Iris pigment epithelial cell (primary cell): ENCODE measurements at regions not wholly inside any gene's neighbourhood (a gene's known extent, or its start where the extent isn't known, plus 50 kb on each side); places are given as distances from the start of the nearest gene placed in this dataset.

Experiments
- DNase-seq: peaks from one replicate; pipeline ENCODE4 v3.0.0-alpha.2; 2011; ENCODE audit warnings: low read depth

DNA sequence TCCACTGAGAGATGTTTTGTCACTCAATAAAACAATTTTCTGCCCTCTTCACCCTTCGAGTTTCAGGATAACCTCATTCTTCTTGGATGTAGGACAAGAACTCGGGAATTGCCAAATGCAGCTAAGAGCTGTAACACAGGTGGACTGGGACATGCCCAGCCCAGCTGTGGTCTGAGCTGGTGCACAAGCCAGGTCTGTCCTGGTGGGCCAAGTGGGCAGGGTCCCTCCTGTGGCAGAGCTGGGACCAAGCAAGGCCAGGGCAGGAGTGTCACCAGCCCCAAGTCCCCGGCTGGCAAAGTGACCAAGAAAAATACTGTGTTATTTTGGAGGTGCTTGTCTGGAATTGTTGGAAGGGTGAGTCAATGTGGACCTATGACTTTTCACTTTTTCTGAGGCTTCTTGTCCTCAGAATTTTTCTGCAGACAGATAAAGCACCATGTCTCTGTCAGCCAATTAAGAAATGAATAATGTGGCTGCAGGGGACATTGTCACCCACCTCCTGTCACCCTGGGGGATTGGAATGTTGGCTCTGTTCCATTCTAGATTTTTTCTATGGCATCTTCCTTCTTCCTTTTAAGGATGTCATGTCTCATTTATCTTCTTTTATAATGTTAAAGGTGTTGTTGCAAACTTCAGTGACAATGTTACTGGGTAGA is 645.2 kb upstream of the EPHA6 start:
- DNase-seq: no peak

- no peak for DNase-seq
Observed at GRCh38 chr3:96172917-96173316, 641.5 kb upstream of the EPHA6 start.

DNA sequence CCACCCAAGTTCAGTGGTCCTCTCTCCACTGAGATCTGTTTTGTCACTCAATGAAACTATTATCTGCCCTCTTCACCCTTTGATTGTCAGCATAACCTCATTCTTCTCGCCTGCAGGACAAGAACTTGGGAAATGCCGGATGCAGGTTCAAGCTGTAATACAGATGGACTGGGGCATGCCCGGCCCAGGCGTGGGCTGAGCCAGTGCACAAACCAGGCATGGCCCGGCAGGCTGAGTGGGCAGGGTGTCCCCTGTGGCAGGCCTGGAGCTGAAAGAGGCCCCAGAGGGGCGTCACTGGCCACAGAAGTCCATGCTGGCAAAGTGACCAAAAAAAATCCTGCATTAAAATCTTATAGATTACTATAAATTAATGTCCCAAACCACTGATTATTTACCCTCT is 638.9 kb upstream of the EPHA6 start:
- no peak for DNase-seq

DNA sequence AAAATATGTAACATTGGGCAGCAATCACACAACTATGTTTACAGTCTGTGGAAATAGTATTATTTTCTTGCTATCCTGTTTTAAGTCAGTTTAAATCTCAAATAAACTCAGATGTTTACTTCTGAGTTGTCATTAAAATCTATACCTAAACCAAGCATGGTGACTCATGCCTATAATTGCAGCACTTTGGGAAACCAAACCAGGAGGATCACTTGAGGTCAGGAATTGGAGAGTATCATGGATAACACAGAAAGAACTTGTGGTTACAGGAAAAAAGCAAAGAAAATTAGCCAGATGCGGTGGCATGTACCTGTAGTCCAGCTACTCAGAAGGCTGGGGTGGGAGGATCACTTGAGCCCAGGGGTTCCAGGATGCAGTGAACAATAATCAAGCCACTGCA is 631.6 kb upstream of the EPHA6 start:
- no peak for DNase-seq

DNA sequence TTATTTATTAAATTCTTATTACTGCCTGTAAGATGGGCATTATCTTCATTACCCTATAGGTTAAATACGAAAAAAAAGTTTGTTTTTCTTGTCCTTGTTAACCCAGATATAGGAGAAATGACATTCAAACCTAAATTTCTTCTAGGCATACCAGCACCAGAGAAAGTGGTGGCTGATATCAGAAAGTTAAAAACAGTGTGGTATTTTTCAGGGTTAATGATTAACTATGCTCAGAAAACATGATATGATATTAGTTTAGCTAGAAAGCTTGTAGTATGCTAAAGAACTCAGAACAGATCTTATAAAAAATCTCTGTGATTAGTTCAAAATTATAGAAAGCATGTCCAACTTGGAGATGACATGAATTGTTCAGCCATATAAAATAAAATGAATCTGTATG is 630.5 kb upstream of the EPHA6 start:
- no peak for DNase-seq

DNA sequence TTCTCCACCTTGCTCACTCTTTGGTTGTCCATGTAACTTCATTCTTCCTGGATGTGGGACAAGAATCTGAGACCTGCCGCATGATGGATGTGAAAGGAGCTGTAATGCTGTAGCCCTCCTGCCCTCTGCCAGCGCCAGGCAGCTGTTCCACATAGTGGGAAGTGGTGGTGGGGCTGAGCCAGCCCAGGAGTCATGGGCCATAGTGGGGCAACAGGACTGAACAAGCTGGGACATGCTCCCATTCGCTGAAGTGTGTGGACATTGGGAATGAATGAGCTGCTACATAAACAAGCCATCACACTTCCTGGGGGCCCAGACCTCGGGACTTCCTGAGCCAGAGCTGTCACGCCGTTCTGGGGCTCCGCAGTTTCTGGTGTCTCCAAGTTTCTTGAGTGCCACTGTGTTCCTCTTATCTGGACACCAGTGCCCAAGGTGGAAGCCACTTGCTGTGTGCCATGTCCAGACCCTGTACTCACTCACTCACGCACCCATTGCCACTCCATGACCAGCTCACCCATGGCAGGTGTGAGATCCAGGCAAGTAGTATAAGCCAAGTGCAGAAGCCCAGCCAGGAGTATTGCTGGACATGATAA is 624.3 kb upstream of the EPHA6 start:
- DNase-seq: no peak

DNA sequence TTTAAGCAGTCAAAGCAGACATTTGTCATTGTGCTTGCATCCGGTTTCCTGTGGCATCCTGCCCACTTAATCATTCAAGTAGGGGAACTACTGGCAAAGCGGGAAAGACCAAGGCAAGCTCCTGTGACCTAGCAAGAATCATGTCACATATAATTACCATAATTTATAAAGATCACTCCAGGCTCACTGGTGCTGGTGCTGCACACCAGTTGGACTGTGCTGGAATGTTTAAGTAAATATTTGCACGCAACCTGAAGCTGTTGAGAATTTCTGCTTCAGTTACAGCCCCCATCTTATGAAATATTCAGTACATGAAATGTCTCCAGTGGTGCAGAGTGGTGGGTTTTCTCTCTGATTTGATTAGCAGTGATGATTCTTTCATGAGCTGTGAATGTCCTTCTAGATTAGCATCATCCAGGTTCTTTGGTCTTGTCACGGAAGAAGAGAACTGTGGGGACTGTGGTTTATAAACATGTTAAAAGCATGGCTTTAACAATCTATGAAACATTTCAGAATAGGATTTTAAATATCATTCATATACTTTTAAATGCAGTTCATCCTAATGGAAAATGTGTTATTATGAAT is 621.3 kb upstream of the EPHA6 start:
- DNase-seq: no peak

GRCh38 chr3:96200897-96201296 is 613.5 kb upstream of the EPHA6 start:
- no peak for DNase-seq

- DNase-seq: no peak
Observed at GRCh38 chr3:96201463-96201862, 612.9 kb upstream of the EPHA6 start.

GRCh38 chr3:96202181-96202580 is 612.2 kb upstream of the EPHA6 start:
- DNase-seq: no peak

DNA sequence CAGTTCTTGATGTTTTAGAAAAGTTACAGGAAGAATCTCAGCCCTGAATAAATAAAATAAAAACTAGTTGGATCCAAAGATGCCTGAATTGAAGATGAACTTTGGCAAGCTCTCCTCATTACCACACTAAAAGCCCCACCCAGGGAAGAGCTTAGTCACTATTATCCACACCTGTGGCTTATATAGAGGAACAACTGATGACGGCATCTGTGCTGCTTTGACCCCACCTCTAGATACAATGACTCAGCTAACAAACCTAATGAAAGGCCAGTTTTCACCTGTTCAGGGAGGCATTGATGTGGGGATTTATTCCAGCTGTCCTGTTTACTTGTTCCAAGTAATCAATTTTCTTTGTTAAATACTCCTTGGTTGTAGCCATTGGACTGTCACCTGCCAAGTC is 604.7 kb upstream of the EPHA6 start:
- DNase-seq: no peak

DNA sequence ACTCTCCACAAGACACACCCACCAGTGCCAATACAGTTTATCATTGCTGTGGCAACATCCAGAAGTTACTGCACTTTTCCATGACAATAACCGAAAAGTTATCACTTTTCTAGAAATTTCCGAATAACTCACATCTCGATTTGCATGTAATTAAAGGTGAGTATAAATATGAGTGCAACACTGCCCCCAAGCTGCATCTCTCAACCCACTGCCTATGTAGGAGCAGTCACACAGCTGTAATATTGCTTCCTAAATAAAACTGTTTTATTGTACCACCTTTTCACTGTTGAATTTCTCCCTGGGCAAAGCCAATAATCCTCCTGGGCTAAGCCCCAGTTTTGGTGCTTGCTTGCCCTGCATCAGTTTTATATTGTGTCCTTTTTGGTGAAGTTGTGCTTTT is 601.0 kb upstream of the EPHA6 start:
- DNase-seq: no peak

GRCh38 chr3:96214941-96215340 is 599.5 kb upstream of the EPHA6 start:
- DNase-seq: no peak

GRCh38 chr3:96225494-96225893 is 588.9 kb upstream of the EPHA6 start:
- no peak for DNase-seq

GRCh38 chr3:96233679-96234078 is 580.7 kb upstream of the EPHA6 start:
- no peak for DNase-seq

DNA sequence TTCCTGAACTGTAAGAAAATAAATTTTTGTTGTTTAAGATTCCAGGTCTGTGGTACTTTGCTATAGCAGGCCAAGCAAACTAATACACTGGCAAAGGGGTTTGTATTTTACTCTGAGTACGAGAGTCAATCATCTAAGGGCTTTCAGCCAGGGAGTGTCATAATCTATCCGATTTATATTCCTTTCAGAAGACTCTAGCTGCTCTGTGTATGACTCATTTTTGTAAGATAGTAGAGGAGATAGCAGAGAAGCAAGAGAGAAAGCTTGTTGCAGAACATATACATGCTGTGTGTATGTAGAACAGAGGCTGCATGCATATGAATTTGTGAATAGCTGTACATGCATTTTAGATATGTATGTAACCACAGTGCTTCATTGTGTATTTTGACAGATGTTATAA is 577.9 kb upstream of the EPHA6 start:
- DNase-seq: peak; percentile 1

GRCh38 chr3:96259299-96259698 is 555.1 kb upstream of the EPHA6 start:
- DNase-seq: no peak

- DNase-seq: no peak
Observed at GRCh38 chr3:96264701-96265100, 549.7 kb upstream of the EPHA6 start.

DNA sequence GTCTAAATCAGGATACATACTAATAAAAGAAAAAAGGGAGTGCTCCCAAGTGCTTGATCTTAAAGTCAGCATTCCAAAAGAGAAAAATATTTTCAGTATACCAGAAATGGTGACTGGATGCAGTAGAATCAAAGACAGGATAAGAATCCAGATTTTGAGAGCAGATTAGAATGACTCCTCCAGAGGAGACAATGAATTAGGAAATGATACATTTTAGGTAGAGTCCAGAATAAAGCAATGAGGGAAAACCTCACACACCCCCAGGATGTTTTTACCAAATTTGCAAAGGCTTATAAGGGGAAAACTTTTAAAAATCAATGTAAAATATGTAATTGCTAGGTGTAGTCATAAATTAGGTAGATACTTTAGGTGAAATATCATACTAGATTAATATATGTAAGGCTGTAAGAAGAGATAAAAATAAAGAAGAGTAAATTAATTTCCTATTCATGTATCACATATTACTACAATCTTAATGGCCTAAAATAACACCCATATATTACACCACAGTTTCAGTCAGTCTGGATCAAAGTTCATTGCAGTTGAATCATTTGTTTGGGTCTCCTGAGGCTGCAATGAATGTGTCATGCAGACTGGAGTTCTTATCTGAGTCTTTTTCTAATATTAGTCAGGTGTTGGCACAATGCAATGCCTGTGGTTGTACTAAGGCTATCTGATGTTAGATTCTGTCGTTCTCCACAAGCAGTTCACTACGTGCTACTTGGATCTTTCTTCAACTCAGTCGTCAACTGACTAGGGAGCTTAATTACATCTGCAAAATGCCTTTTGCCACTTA is 547.8 kb upstream of the EPHA6 start:
- peak; percentile 22 for DNase-seq

DNA sequence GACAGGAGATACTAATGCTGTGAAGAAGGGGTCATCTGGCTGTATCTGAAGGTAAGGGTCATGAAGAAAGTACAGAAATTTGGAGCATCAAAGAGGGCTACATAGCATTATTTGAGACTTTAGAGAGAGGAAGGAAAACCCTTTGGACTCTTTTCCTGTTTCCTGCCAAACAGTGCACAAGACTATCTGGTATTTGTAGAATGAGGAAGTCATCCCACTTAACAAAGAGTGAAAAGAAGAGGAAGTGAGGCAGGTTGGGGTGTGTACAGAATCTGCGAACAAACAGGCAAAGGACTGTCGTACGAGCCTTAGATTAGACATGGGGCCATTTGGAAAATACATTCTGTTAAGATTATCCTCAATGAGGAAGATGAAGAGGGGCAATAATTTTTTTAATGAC is 546.8 kb upstream of the EPHA6 start:
- DNase-seq: no peak

DNA sequence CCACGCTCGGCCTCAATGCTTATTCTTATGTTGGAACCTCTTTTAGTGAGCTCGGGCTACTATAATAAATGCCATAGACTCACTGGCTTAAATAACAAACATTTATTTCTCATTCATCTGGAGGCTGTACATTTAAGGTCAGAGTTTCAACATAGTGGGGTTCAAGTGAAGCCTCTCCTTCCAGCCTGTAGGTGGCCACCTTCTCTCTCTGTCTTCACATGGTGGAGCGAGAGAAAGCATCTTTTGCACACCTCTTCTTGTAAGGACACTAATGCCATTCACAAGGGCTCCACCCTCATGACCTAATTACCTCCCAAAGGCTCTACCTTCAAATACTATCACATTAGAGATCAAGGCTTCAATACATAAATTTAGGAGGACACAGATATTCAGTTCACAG is 520.3 kb upstream of the EPHA6 start:
- DNase-seq: no peak

- DNase-seq: no peak
Observed at GRCh38 chr3:96300743-96301142, 513.7 kb upstream of the EPHA6 start.

DNA sequence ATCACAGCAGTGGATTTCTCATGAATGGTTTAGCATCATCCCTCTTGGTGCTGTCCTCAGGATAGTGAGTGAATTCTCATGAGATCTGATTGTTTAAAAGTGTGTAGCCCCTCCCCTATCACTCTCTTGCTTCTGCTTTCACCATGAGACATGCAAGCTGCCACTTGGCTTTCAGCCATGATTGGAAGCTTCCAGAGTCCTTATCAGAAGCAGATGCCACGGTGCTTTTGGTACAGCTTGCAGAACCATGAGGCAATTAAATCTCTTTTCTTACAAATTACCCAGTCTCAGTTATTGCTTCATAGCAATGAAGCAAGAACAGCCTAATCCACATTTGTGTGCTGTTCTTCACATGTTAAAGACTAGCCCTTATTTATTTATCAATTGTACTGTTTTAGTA is 495.2 kb upstream of the EPHA6 start:
- DNase-seq: no peak
